GDM1 (cell line): ENCODE measurements at regions not wholly inside any gene's neighbourhood (a gene's known extent, or its start where the extent isn't known, plus 50 kb on each side); places are given as distances from the start of the nearest gene placed in this dataset.

Source experiments
- DNase-seq: peaks from one replicate; lab custom pipeline; 2025; lab: John Stamatoyannopoulos, UW

- no peak for DNase-seq
Measured at GRCh38 chr3:135740211-135740610, 225.3 kb upstream of the PPP2R3A start.

DNA sequence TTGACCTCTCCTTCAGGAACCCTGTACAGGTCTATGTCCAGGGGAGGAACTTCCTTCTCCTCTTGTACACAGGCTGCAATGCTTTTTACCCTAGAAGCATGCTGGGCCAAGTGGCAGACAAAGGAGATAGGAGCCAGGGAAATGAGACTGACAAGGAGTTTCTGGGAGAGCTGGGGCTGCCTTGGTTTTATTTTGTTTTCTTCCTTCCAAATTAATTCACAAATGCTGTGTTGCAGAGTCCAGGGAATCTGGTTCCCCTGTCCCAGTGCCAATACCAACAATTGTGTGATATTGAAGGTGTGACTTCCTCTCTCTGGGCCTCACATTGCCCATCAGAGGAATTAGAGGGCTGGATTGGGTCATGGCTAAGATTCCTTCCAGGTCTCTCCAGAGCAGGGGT lies 224.8 kb upstream of the PPP2R3A start:
- no peak for DNase-seq

GRCh38 chr3:135751991-135752390 lies 213.5 kb upstream of the PPP2R3A start:
- no peak for DNase-seq

GRCh38 chr3:135752851-135753250 lies 212.7 kb upstream of the PPP2R3A start:
- no peak for DNase-seq

DNA sequence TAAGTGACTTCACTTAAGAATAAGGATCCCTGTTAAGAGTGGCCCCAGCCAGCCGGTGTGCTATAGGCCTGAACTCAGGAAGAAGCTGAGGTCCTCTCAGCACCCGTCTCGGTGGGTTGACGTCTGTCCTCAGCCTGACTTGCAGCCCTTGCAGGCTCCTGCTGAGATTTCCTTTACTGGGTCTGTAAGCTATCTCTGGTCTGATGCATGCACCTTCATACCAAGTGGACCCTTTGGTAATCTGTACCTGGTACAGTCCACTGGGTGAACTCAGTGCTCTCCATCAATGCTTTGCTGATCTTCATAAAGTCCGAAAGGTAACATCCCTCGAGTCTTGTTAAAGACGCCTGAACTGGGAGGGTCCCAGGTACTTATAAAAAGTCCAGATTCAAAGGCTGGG lies 212.0 kb upstream of the PPP2R3A start:
- no peak for DNase-seq

DNA sequence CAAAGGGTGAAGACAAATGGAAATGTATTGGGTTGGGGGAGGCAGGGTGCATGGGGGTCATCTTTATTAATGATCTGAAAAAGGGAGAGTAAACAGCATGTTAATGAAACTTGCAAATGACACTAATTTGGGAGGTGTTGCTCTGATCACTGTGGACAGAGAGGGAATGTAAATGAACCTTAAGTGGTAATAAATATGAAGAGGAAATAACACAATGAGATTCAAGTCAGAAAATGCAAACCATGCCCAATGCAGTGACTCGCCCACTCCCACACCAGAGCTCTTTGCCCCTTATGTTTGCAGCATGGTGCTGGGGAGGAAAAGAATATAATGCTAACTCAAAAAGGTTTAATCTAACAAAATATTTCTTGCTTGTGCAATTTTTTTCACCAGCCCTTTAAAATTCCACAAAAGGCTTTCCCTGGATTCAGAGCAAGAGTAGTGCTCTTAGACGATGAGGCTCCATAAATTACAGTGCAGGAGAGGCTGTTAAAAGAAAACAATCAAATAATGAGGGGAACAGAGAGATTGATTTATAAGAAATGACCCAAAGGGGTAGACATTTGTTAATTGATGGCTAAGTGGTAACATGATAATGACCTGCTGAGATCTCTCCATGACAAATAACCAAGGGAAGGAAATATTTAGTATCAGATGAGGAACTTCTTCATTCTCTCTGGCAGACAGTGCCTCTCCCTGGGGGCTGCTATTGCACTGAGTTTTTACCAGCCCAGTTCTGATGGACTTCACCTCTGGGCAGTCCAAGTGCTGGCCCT lies 210.0 kb upstream of the PPP2R3A start:
- DNase-seq: no peak

DNA sequence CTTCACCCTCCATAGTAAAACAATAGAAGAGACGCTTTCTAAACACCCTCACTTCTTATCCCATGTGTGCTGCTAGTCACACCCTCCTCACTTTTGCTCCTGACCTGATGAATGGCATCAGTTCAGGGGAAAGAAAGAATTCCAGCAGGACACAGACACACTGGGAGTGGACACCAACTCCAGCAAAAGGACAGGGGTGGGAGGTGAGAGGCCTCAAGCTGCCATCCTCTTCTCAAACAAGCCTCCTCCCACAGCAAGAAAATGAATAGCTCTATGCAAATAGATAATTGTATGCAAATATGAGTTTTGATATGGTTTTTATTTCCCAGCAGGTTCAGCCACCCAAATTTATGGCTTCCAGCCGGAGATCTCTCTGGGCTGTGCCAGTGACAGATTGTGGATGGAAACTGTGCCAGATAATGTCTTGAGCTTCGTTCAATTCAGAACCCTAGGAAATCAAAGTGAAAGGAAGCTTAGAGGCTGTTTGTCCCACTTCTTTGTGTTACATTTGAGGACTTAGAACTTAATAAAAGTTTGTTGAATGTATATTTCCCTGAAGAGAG lies 209.3 kb upstream of the PPP2R3A start:
- no peak for DNase-seq

DNA sequence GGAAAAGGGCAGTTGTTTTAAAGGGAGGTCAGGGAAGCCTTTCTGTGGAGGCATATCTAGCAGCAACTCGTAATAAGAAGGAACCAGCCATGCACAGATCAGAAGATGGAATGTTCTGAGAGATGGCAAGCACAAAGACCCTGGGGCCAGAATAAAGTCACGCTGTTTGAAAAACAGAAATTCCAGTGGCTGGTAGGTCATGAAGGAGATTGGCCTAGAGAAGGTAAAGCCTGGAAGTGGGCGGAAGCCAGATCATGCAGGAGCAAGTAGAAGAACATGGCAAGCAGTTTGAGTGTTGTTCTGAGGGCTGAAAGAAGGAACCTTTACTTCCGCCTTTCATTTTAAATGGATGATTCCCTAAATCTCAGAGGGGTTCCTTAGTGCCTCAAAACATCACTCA lies 208.1 kb upstream of the PPP2R3A start:
- no peak for DNase-seq

GRCh38 chr3:135758961-135759360 lies 206.6 kb upstream of the PPP2R3A start:
- DNase-seq: no peak

- DNase-seq: no peak
Measured at GRCh38 chr3:135759651-135760050, 205.9 kb upstream of the PPP2R3A start.

- DNase-seq: no peak
Measured at GRCh38 chr3:135760581-135760980, 204.9 kb upstream of the PPP2R3A start.

DNA sequence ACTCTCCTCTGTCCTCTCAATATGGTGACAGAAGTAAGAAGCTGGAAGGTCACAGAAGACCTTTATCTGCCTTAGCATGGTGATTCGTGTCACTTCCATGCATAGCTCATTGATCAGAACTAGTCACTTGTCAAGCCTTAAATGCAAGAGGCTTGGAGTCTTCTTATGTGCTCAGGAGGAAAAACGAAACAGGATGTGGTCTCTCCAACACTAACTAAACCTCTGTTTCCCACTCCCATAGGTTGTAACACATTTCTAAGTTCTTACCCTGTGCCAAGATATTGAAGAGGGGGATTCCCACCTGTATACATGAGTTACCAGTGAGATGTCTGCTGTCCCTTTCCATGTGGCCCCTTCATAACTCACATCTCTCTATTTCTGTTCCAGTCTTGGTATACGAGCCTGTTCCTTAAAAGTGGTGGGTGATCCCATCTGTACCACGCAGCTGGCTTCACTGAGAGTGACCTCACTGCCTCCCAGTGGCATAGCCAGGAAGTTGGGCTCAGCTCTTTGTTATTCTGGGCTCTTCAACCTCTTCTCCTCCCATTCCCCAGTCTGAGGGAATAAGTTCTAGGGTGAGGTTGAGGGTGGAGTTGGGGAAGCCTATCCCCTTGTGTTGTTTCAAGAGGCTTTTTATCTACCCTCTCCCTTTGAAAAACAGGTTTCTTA lies 203.2 kb upstream of the PPP2R3A start:
- no peak for DNase-seq

DNA sequence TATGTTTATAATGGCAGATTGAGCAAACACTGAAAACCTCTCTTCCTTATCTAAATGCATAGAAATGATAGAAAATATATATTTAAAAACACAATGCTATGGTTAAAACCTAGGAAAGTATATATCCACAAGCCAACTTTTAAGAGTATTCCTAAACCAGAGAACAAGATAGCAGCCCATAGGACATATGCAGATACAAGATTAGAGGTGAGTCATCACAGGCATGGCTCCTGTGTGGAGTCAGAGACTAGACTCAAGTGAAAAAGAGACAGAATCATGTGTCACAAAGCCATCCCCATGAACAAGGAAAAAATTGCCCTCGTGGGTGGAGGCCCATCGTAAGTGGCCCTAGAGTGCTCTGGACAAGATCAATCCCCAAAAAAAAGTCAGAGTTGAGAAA lies 199.4 kb upstream of the PPP2R3A start:
- DNase-seq: no peak

GRCh38 chr3:135771760-135772159 lies 193.8 kb upstream of the PPP2R3A start:
- DNase-seq: no peak

DNA sequence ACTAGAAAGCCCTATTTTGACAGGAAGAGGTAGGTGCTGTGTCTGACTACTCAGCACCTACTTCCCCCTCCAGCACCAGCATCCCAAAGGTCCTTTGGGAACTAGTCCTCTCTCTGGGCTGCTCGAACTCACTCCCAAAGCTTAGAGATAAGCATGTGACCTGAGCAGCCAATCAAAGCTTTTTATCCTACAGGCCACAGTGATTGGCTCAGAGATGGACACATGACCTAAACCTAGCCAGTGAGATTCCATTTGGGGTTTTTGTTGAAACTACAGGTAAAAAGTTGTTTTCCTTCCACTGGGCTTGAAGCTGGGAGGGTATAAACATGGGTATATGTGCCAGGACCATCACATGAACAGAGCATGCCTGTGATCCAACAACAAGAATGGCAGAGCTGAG lies 186.5 kb upstream of the PPP2R3A start:
- DNase-seq: no peak

GRCh38 chr3:135779590-135780235 lies 185.8 kb upstream of the PPP2R3A start:
- DNase-seq: no peak

- no peak for DNase-seq
Measured at GRCh38 chr3:135781026-135781815, 184.3 kb upstream of the PPP2R3A start.

DNA sequence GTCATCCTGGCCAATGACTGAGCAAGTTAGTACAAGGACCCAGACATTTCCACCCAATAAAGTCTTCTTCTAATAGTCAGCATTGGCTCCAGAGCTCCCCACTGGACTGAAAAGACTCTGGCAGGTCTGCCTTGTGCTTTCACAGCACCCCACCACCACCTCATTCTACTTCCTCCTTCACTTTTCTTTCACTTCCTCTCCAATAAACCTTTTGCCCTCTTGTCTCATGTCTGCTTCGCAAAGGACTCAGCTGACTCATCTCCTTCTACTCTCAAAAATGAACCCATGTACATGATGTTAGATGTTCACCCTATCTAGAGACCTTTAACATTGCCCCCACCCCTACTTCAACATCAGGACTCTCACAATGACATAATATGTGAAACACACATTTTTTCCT lies 181.0 kb upstream of the PPP2R3A start:
- DNase-seq: no peak

- no peak for DNase-seq
Measured at GRCh38 chr3:135788146-135788545, 177.4 kb upstream of the PPP2R3A start.

GRCh38 chr3:135788978-135789377 lies 176.6 kb upstream of the PPP2R3A start:
- DNase-seq: no peak

GRCh38 chr3:135792174-135792573 lies 173.4 kb upstream of the PPP2R3A start:
- DNase-seq: no peak

DNA sequence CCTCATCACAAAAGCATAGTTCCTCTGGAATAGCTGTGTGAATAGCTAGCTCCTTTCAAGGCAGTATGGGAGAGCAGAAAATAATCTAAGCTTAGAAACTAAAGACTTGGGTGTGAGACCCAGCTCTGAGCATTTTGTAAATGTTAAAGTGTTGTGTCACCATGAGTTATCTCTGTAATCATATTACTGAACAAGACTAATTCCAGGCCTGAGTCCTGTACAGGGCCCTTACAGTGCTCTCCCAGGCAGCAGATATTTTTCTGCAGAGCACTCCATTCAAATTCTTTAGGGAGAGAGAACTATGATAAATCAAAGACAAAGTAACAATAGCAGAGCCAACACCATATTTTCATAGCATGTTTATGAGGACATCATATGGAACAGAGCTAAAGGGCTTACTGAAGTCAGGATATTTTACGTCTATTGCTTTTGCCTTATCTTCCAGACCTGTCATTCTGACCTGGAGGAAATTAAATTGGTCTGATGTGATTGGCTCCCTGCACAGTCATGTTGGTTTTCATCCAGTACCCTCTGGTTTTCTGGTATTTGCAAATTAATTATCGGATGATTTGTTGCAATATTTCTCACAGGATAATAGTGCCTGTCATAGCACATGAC lies 172.6 kb upstream of the PPP2R3A start:
- DNase-seq: no peak
